GM12878 (cell line): ENCODE measurements at regions not wholly inside any gene's neighbourhood (a gene's known extent, or its start where the extent isn't known, plus 50 kb on each side); places are given as distances from the start of the nearest gene placed in this dataset.

ENCODE experiments used
- ATAC-seq: fragments of 200-7000 bp; cut with Tn5 transposase; 3 replicates; pipeline ENCODE4 v1.9.1; 2020; ENCODE audit warnings: mild to moderate bottlenecking, moderate library complexity
- BruUV-seq: library from RNA; stranded (reverse); fragments of 400-500 nt; replicated peaks from 2 replicates; lab custom pipeline; 2021; lab: Mats Ljungman, UMichigan
- CTCF ChIA-PET: fragments of 300-600 bp; sonication (Branson Sonifier 250); formaldehyde crosslinking; extraction: SDS; loops from one replicate; lab custom pipeline; 2021; ENCODE audit warnings: inconsistent platforms; lab: Yijun Ruan, JAX
- POLR2A ChIA-PET: fragments of 350-600 bp; formaldehyde crosslinking; extraction: SDS; loops from one replicate; lab custom pipeline; 2021; ENCODE audit warnings: inconsistent platforms; lab: Charles Lee
- RAD21 ChIA-PET: fragments of 300-600 bp; sonication (Branson Sonifier 250); formaldehyde crosslinking; loops from one replicate; lab custom pipeline; 2023; ENCODE audit warnings: antibody characterized with exemption; ENCODE audit not compliant: unreplicated experiment; lab: Charles Lee
- SMC1A ChIA-PET: fragments of 300-600 bp; sonication (Branson Sonifier 250); formaldehyde crosslinking; loops from one replicate; lab custom pipeline; 2023; ENCODE audit not compliant: unreplicated experiment, uncharacterized antibody; lab: Charles Lee
- DNase-seq: peaks from one replicate; pipeline ENCODE4 v3.0.0-alpha.2; 2011; ENCODE audit warnings: low read depth, low spot score
- FAIRE-seq: peaks from 3 replicates; lab custom pipeline; 2011; peaks lifted over from hg19 to GRCh38; lab: Jason Lieb, UNC
- H2AFZ ChIP-seq: 2 replicates; pipeline ENCODE4 v1.6.0; 2011; ENCODE audit warnings: low read depth, low read length, control low read depth; ENCODE audit not compliant: control insufficient read depth
- H3K27ac ChIP-seq: 2 replicates; pipeline ENCODE4 v1.5.1; 2011; ENCODE audit warnings: control low read depth; ENCODE audit not compliant: control insufficient read depth, insufficient read depth
- H3K27me3 ChIP-seq, 2 experiments: replicated peaks in 1 of 2; 2 replicates each; pipeline versions ENCODE4 v1.6.0 to v1.6.1; 2011; ENCODE audit warnings: low read length in 1 of 2; ENCODE audit not compliant: control insufficient read depth in 2 of 2, insufficient read depth in 2 of 2
- H3K36me3 ChIP-seq, 2 experiments: 2 replicates each; pipeline ENCODE4 v1.5.1; 2011; ENCODE audit warnings: low read length in 1 of 2; ENCODE audit not compliant: control insufficient read depth in 2 of 2, insufficient read depth in 2 of 2
- H3K4me1 ChIP-seq: 2 replicates; pipeline ENCODE4 v1.6.1; 2011; ENCODE audit warnings: mild to moderate bottlenecking, low read length, moderate library complexity, mixed read lengths; ENCODE audit not compliant: control insufficient read depth, insufficient read depth
- H3K4me2 ChIP-seq: 2 replicates; pipeline ENCODE4 v1.6.0; 2011; ENCODE audit warnings: control low read depth; ENCODE audit not compliant: control insufficient read depth, insufficient read depth
- H3K4me3 ChIP-seq: fragments of 200-600 bp; sonication (generic); 2 replicates; pipeline ENCODE4 v1.5.1; 2016
- H3K79me2 ChIP-seq: 2 replicates; pipeline ENCODE4 v1.6.0; 2011; ENCODE audit warnings: low read length; ENCODE audit not compliant: control insufficient read depth, insufficient read depth
- H3K9ac ChIP-seq: 2 replicates; pipeline ENCODE4 v1.8.0; 2011; ENCODE audit warnings: low read length, control low read depth, mixed read lengths; ENCODE audit not compliant: control insufficient read depth, insufficient read depth
- H3K9me3 ChIP-seq: replicated peaks from 3 replicates; pipeline ENCODE4 v1.5.1; 2011; ENCODE audit warnings: mild to moderate bottlenecking, low read length; ENCODE audit not compliant: control insufficient read depth, insufficient read depth
- H4K20me1 ChIP-seq: 2 replicates; pipeline ENCODE4 v1.6.0; 2011; ENCODE audit not compliant: control insufficient read depth, insufficient read depth
- BACH1 ChIP-seq: fragments of 450-650 bp; IDR thresholded peaks from 2 replicates; pipeline ENCODE4 v1.6.1; 2017; ENCODE audit warnings: mild to moderate bottlenecking, borderline replicate concordance
- CBFB ChIP-seq: IDR thresholded peaks from 2 replicates; pipeline ENCODE4 v1.6.1; 2016; ENCODE audit warnings: antibody characterized with exemption, low read depth
- CHD1 ChIP-seq: IDR thresholded peaks from 2 replicates; pipeline ENCODE4 v1.6.1; 2012; ENCODE audit warnings: low read depth, low read length, improper control_type of control experiment
- CTCF ChIP-seq, 3 experiments: IDR thresholded peaks in 2 of 3; conservative IDR thresholded peaks in 1 of 3; 2 replicates each; pipeline ENCODE4 v1.5.1; 2011; ENCODE audit warnings: low read depth in 3 of 3, low read length in 3 of 3, mild to moderate bottlenecking in 3 of 3, control low read depth in 2 of 3, moderate library complexity in 2 of 3, inconsistent platforms in 1 of 3, mixed read lengths in 1 of 3; ENCODE audit not compliant: control insufficient read depth in 2 of 3, insufficient read depth in 1 of 3; ENCODE audit errors: extremely low read depth in 1 of 3
- CUX1 ChIP-seq: IDR thresholded peaks from 2 replicates; pipeline ENCODE4 v1.6.1; 2012; ENCODE audit warnings: improper control_type of control experiment, low read depth, low read length; ENCODE audit not compliant: insufficient replicate concordance
- E2F4 ChIP-seq: IDR thresholded peaks from 2 replicates; pipeline ENCODE4 v1.6.1; 2012; ENCODE audit warnings: low read depth, low read length, improper control_type of control experiment
- FOXM1 ChIP-seq: IDR thresholded peaks from 2 replicates; pipeline ENCODE4 v1.6.1; 2012; ENCODE audit warnings: low read depth, mild to moderate bottlenecking, inconsistent platforms, low read length, moderate library complexity
- HDGF ChIP-seq: fragments of 450-650 bp; IDR thresholded peaks from 2 replicates; pipeline ENCODE4 v1.6.1; 2016; ENCODE audit warnings: antibody characterized with exemption
- IKZF2 ChIP-seq, 2 experiments: fragments of 450-650 bp; IDR thresholded peaks; 2 replicates each; pipeline ENCODE4 v1.6.1; 2017; ENCODE audit warnings: mild to moderate bottlenecking in 2 of 2, moderate library complexity in 2 of 2
- NFXL1 ChIP-seq: fragments of 450-650 bp; IDR thresholded peaks from 2 replicates; pipeline ENCODE4 v1.6.1; 2017; ENCODE audit warnings: antibody characterized with exemption, mild to moderate bottlenecking, borderline replicate concordance
- SP1 ChIP-seq: IDR thresholded peaks from one replicate; pipeline ENCODE4 v1.6.1; 2011; ENCODE audit warnings: low read depth, low read length
- SRF ChIP-seq, 2 experiments: IDR thresholded peaks; 2 replicates each; pipeline ENCODE4 v1.6.1; 2011; ENCODE audit warnings: low read depth in 2 of 2, low read length in 2 of 2, mild to moderate bottlenecking in 1 of 2, moderate library complexity in 1 of 2
- SUPT20H ChIP-seq: IDR thresholded peaks from 2 replicates; pipeline ENCODE4 v1.6.1; 2011; ENCODE audit warnings: low read depth, mild to moderate bottlenecking, low read length, moderate library complexity, borderline replicate concordance; ENCODE audit not compliant: control insufficient read depth
- TARDBP ChIP-seq: IDR thresholded peaks from 2 replicates; pipeline ENCODE4 v1.6.1; 2016; ENCODE audit warnings: borderline replicate concordance
- TCF3 ChIP-seq: IDR thresholded peaks from 2 replicates; pipeline ENCODE4 v1.6.1; 2012; ENCODE audit warnings: low read depth, mild to moderate bottlenecking, low read length, borderline replicate concordance; ENCODE audit not compliant: insufficient read depth
- ZNF217 ChIP-seq: fragments of 450-650 bp; IDR thresholded peaks from 2 replicates; pipeline ENCODE4 v1.6.1; 2017; ENCODE audit warnings: antibody characterized with exemption, mild to moderate bottlenecking
- WGBS: methylation state at CpG from one replicate; pipeline ENCODE4 v1.1.6; 2016; ENCODE audit warnings: low lambda C conversion rate; ENCODE audit not compliant: insufficient replicate concordance, insufficient coverage; ENCODE audit errors: missing lambda C conversion rate; 5-methylcytosine and 5-hydroxymethylcytosine counted together
- in situ Hi-C: fragments of 300-500 bp; cut with MboI; formaldehyde crosslinking; loops from 9 replicates; pipeline ENCODE4 v1.14.3; 2018; ENCODE audit warnings: mixed read lengths
- intact Hi-C: fragments of 100-400 bp; cut with micrococcal nuclease; formaldehyde crosslinking; loops from one replicate; pipeline ENCODE4 v1.14.2; 2022; ENCODE audit not compliant: unreplicated experiment
- TF ChIP-seq, protein P1 (sequence below): IDR thresholded peaks from 2 replicates; pipeline ENCODE4 v1.6.1; 2011; ENCODE audit warnings: low read depth, mild to moderate bottlenecking, low read length, moderate library complexity, borderline replicate concordance; ENCODE audit errors: extremely low read depth

GRCh38 chr5:112685931-112686330 lies 51.8 kb upstream of the APC start:
- ChIA-PET RAD21 (interaction anchor here (1.1 to 2.7 kb wide), 8 partner anchors 9 to 133 kb away, joined by 3 to 8 read pairs (median 6); no protein-coding TSS in a partner anchor), POLR2A (interaction anchor here (0.6 to 2.4 kb wide), 3 partner anchors 9 to 175 kb away, joined by 3 to 9 read pairs (median 4); partner anchors contain the start of gene SRP19), CTCF (interaction anchor here (0.9 to 12.6 kb wide), 8 partner anchors 9 to 162 kb away, joined by 3 to 125 read pairs (median 5); no protein-coding TSS in a partner anchor), SMC1A (interaction anchor here (0.6 to 4.1 kb wide), 11 partner anchors 9 to 80 kb away, joined by 3 to 26 read pairs (median 7); no protein-coding TSS in a partner anchor)
- H3K27me3 ChIP-seq, result peaks cover 0 to 2% of the 10 kb centered on the region in 2 experiments; a peak in 2 of 4 replicates
- H4K20me1 ChIP-seq, result no peaks in the 10 kb centered on the region
- no peak overlapping the region for H2AFZ ChIP-seq
- 38% methylated on average over 2 of the region's 2 CpGs for WGBS
- no peak overlapping the region for H3K9ac ChIP-seq
- DNase-seq, result no peak
- in situ Hi-C loops (no loop called here), intact Hi-C loops (no loop called here)
- no peaks in the 10 kb centered on the region for H3K79me2 ChIP-seq
- no peak for ATAC-seq
- H3K9me3 ChIP-seq, result no peaks in the 10 kb centered on the region
- BruUV-seq, result no TSS peak
- no peak overlapping the region for H3K27ac ChIP-seq
- no peak overlapping the region for H3K4me3 ChIP-seq
- H3K4me1 ChIP-seq, result peaks cover 10% of the 10 kb centered on the region
- no peak for FAIRE-seq
- H3K4me2 ChIP-seq, result no peak overlapping the region
- no peaks in the 10 kb centered on the region for H3K36me3 ChIP-seq
- TF ChIP-seq CTCF (IDR thresholded peaks at IDR 0.05 in 2 of 3, conservative IDR thresholded peaks at IDR 0.05 in 1 of 3; ENCODE audit: control insufficient read depth in 2 of 3, extremely low read depth in 1 of 3, insufficient read depth in 1 of 3, low read depth in 3 of 3, low read length in 3 of 3) (no peak), TARDBP (no peak), NFXL1 (no peak), SRF (IDR thresholded peaks at IDR 0.05; ENCODE audit: low read depth in 2 of 2, low read length in 2 of 2) (no peak), SUPT20H (no peak), HDGF (no peak), CUX1 (no peak), SP1 (no peak), TCF3 (no peak), FOXM1 (no peak), ZNF217 (no peak), E2F4 (no peak), IKZF2 (IDR thresholded peaks at IDR 0.05) (no peak), CBFB (no peak), BACH1 (no peak), CHD1 (no peak)
- TF ChIP-seq, protein P1, sequence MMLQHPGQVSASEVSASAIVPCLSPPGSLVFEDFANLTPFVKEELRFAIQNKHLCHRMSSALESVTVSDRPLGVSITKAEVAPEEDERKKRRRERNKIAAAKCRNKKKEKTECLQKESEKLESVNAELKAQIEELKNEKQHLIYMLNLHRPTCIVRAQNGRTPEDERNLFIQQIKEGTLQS, result no peak
